Parathyroid adenoma (tissue), 2 donors: ENCODE measurements at regions not wholly inside any gene's neighbourhood (a gene's known extent, or its start where the extent isn't known, plus 50 kb on each side); places are given as distances from the start of the nearest gene placed in this dataset.

Source experiments
- H2AFZ ChIP-seq: fragments of 300-600 bp; sonication (generic); one replicate; pipeline ENCODE4 v1.7.0; 2017; ENCODE audit warnings: antibody characterized with exemption, mild to moderate bottlenecking
- H3K27ac ChIP-seq: fragments of 300-600 bp; sonication (generic); one replicate; pipeline ENCODE4 v1.7.0; 2017
- H3K27me3 ChIP-seq: fragments of 300-600 bp; sonication (generic); one replicate; pipeline ENCODE4 v1.7.0; 2017; ENCODE audit warnings: low read length; ENCODE audit not compliant: control insufficient read depth, insufficient read depth
- H3K36me3 ChIP-seq: fragments of 300-600 bp; sonication (generic); one replicate; pipeline ENCODE4 v1.7.0; 2017; ENCODE audit warnings: low read length; ENCODE audit not compliant: control insufficient read depth, insufficient read depth
- H3K4me1 ChIP-seq: fragments of 300-600 bp; sonication (generic); one replicate; pipeline ENCODE4 v1.7.0; 2017; ENCODE audit warnings: control low read depth
- H3K4me2 ChIP-seq: fragments of 300-600 bp; sonication (generic); one replicate; pipeline ENCODE4 v1.7.0; 2017; ENCODE audit warnings: low read length
- H3K4me3 ChIP-seq: fragments of 300-600 bp; sonication (generic); one replicate; pipeline ENCODE4 v1.7.0; 2017; ENCODE audit warnings: low read depth, low read length
- H3K79me2 ChIP-seq: fragments of 300-600 bp; sonication (generic); one replicate; pipeline ENCODE4 v1.7.0; 2017; ENCODE audit warnings: control low read depth
- H3K9ac ChIP-seq: fragments of 300-600 bp; sonication (generic); one replicate; pipeline ENCODE4 v1.7.0; 2017; ENCODE audit warnings: mild to moderate bottlenecking
- H3K9me3 ChIP-seq: fragments of 300-600 bp; sonication (generic); one replicate; pipeline ENCODE4 v1.7.0; 2017; ENCODE audit warnings: low read length; ENCODE audit not compliant: control insufficient read depth
- TF ChIP-seq, protein P1 (sequence below): fragments of 300-600 bp; sonication (generic); IDR thresholded peaks from one replicate; pipeline ENCODE4 v1.7.0; 2017; ENCODE audit warnings: antibody characterized with exemption, mild to moderate bottlenecking
- donor health status: primary hyperparathyroidism.

- no peak overlapping the region for H3K27ac ChIP-seq
- H3K4me3 ChIP-seq = no peak overlapping the region
Observed at GRCh38 chr10:34024693-34025425, 690.4 kb upstream of the NRP1 start.

DNA sequence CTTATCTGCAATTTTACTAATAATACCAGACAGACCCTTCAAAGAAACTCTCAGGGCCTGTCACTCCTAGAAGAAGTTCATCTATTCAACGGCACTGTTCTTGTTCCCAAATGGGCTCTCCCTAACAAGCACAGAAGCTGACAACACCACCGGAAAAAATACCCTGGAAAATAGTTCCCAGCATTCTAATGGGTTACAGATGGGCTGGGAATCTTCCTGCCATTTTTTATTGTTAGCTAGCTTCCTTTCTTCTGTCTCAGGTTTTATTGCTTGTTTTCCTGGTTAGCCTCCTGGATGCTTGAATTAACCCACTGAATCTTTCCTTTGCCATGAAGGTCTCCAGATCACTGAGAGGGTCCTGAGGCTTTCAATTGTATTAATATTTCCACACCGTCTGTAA is 689.8 kb upstream of the NRP1 start:
- Histone ChIP-seq H2AFZ (no peak overlapping the region), H3K4me1 (no peaks in the 10 kb centered on the region), H3K4me2 (no peak overlapping the region), H3K27ac (no peak overlapping the region), H3K4me3 (no peak overlapping the region), H3K79me2 (no peaks in the 10 kb centered on the region), H3K9me3 (no peaks in the 10 kb centered on the region), H3K27me3 (no peaks in the 10 kb centered on the region), H3K36me3 (no peaks in the 10 kb centered on the region), H3K9ac (no peak overlapping the region)
- TF ChIP-seq, protein P1, sequence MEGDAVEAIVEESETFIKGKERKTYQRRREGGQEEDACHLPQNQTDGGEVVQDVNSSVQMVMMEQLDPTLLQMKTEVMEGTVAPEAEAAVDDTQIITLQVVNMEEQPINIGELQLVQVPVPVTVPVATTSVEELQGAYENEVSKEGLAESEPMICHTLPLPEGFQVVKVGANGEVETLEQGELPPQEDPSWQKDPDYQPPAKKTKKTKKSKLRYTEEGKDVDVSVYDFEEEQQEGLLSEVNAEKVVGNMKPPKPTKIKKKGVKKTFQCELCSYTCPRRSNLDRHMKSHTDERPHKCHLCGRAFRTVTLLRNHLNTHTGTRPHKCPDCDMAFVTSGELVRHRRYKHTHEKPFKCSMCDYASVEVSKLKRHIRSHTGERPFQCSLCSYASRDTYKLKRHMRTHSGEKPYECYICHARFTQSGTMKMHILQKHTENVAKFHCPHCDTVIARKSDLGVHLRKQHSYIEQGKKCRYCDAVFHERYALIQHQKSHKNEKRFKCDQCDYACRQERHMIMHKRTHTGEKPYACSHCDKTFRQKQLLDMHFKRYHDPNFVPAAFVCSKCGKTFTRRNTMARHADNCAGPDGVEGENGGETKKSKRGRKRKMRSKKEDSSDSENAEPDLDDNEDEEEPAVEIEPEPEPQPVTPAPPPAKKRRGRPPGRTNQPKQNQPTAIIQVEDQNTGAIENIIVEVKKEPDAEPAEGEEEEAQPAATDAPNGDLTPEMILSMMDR = no peak

More at GRCh38 chr10:34024693-34025425, 690.4 kb upstream of the NRP1 start:
- H3K79me2 ChIP-seq = no peaks in the 10 kb centered on the region
- H3K36me3 ChIP-seq = no peaks in the 10 kb centered on the region
- H3K4me2 ChIP-seq = no peak overlapping the region
- H3K27me3 ChIP-seq = no peaks in the 10 kb centered on the region
- no peak overlapping the region for H2AFZ ChIP-seq
- no peaks in the 10 kb centered on the region for H3K9me3 ChIP-seq
- H3K9ac ChIP-seq = no peak overlapping the region
- no peaks in the 10 kb centered on the region for H3K4me1 ChIP-seq
- TF ChIP-seq, protein P1 = no peak

- no peak overlapping the region for H3K4me2 ChIP-seq
- no peak overlapping the region for H3K9ac ChIP-seq
- no peaks in the 10 kb centered on the region for H3K9me3 ChIP-seq
- H3K4me3 ChIP-seq = no peak overlapping the region
- H2AFZ ChIP-seq = no peak overlapping the region
- no peaks in the 10 kb centered on the region for H3K36me3 ChIP-seq
- no peaks in the 10 kb centered on the region for H3K27me3 ChIP-seq
- H3K4me1 ChIP-seq = no peaks in the 10 kb centered on the region
- TF ChIP-seq, protein P1 = no peak
- no peak overlapping the region for H3K27ac ChIP-seq
- no peaks in the 10 kb centered on the region for H3K79me2 ChIP-seq
Observed at GRCh38 chr10:34022195-34022594, 687.7 kb upstream of the NRP1 start.

DNA sequence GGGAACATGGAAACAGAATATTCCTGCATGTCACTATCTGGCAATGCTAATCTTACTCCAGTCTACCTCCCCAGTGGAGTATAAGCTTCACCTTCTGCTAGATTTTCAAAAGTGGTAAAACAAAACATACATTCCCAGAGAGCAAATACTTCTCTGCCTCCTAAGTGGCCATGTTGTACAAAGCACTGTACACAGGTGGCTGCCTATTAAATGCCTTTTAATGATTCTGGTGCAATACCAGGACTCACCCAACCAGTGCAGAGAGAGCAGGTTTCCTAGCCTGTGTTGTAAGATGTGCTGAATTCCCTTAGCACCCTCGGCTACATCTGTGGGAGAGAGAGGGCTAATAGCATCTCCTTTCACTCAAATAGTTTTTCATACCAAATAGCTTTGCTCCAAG is 684.3 kb upstream of the NRP1 start:
- Histone ChIP-seq H3K36me3 (no peaks in the 10 kb centered on the region), H3K9me3 (no peaks in the 10 kb centered on the region), H2AFZ (no peak overlapping the region), H3K9ac (no peak overlapping the region), H3K4me3 (no peak overlapping the region), H3K27me3 (no peaks in the 10 kb centered on the region), H3K4me2 (no peak overlapping the region), H3K27ac (no peak overlapping the region), H3K4me1 (no peaks in the 10 kb centered on the region), H3K79me2 (no peaks in the 10 kb centered on the region)
- TF ChIP-seq, protein P1 = no peak

DNA sequence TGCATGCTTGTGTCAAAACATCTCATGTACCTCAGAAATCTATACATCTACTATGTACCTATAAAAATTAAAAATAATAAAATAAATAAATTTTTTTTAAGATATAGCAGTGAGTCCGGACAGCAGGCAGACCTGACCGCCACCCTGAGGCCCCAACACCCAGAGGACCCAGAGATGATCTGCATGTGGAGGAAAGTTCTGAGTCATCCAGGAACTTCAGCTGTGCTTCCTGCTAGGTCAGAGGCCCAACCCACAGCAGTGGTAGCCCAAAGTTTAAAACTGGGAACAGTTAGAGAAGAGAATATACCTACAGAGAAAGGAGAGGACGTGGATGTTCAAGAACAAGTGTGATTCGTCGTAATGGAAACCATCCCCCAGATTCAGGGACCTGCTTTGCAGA is 683.7 kb upstream of the NRP1 start:
- Histone ChIP-seq H3K4me1 (no peaks in the 10 kb centered on the region), H3K9ac (no peak overlapping the region), H3K4me3 (no peak overlapping the region), H3K36me3 (no peaks in the 10 kb centered on the region), H3K9me3 (no peaks in the 10 kb centered on the region), H3K27ac (no peak overlapping the region), H3K4me2 (no peak overlapping the region), H3K27me3 (no peaks in the 10 kb centered on the region), H3K79me2 (no peaks in the 10 kb centered on the region), H2AFZ (no peak overlapping the region)
- TF ChIP-seq, protein P1 = no peak
